ENCODE measurements at regions not wholly inside any gene's neighbourhood (a gene's known extent, or its start where the extent isn't known, plus 50 kb on each side); places are given as distances from the start of the nearest gene placed in this dataset.

DNA sequence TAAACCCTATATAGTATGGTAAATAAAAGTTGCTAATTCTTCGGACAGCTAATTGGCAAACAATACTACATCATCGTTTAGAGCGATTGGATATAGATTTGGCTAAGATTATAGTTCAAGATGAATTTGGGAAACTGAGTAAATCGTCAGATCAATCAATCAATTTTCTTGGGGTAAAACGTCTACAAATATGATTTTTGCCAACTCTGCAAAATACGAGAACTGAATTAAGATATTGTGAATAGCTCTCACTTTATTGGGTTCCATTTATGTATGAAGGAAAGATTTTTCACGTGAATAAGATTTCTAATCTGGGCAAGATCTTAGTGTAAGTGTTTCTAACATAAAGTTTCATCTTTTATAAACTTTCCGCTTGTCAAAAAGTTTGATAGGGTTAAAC, 132.9 kb upstream of the AGR3 start:
- TF ChIP-seq NRF1 (conservative IDR thresholded peaks at IDR 0.05; ENCODE audit: low read depth, low read length), result no peak
- TF ChIP-seq FOS (IDR thresholded peaks at IDR 0.05; ENCODE audit: borderline replicate concordance, extremely low read depth, insufficient read length), result no peak
- TF ChIP-seq MTA3 (IDR thresholded peaks at IDR 0.05; ENCODE audit: borderline replicate concordance, low read length), result no peak
- no peak for TF ChIP-seq PML (IDR thresholded peaks at IDR 0.05; ENCODE audit: low read length)
- TF ChIP-seq POLR2A (IDR thresholded peaks at IDR 0.05; ENCODE audit: low read depth, low read length), result no peak
- no peak for TF ChIP-seq STAT3 (IDR thresholded peaks at IDR 0.05; ENCODE audit: low read depth, low read length)
